GF-D8 (cell line): ENCODE measurements at regions not wholly inside any gene's neighbourhood (a gene's known extent, or its start where the extent isn't known, plus 50 kb on each side); places are given as distances from the start of the nearest gene placed in this dataset.
"Not testable (repeated sequence)": the region's sequence is repeated elsewhere in the genome, so short reads cannot be mapped to it uniquely, and the experiment has no call there.

ENCODE experiments used
- DNase-seq: peaks from one replicate; lab custom pipeline; 2025; lab: John Stamatoyannopoulos, UW

GRCh38 chr12:131634037-131634436 is 76.9 kb upstream of the SFSWAP start:
- no peak for DNase-seq

- DNase-seq: not testable (repeated sequence)
Observed at GRCh38 chr12:131635012-131635411, 75.9 kb upstream of the SFSWAP start.

- no peak for DNase-seq
Observed at GRCh38 chr12:131635491-131636122, 75.3 kb upstream of the SFSWAP start.

GRCh38 chr12:131636266-131636665 is 74.6 kb upstream of the SFSWAP start:
- DNase-seq: no peak

GRCh38 chr12:131636940-131637750 is 73.7 kb upstream of the SFSWAP start:
- DNase-seq: no peak

GRCh38 chr12:131637986-131638385 is 72.9 kb upstream of the SFSWAP start:
- no peak for DNase-seq

GRCh38 chr12:131639270-131639940 is 71.5 kb upstream of the SFSWAP start:
- DNase-seq: no peak

- no peak for DNase-seq
Observed at GRCh38 chr12:131640525-131640924, 70.4 kb upstream of the SFSWAP start.

GRCh38 chr12:131641315-131641714 is 69.6 kb upstream of the SFSWAP start:
- DNase-seq: no peak

- DNase-seq: no peak
Observed at GRCh38 chr12:131642101-131642540, 68.8 kb upstream of the SFSWAP start.

- no peak for DNase-seq
Observed at GRCh38 chr12:131642771-131643170, 68.1 kb upstream of the SFSWAP start.

GRCh38 chr12:131643631-131644452 is 67.0 kb upstream of the SFSWAP start:
- no peak for DNase-seq

- DNase-seq: no peak
Observed at GRCh38 chr12:131644481-131644880, 66.4 kb upstream of the SFSWAP start.

- not testable (repeated sequence) for DNase-seq
Observed at GRCh38 chr12:131644917-131645316, 66.0 kb upstream of the SFSWAP start.

- DNase-seq: not testable (repeated sequence)
Observed at GRCh38 chr12:131645557-131645956, 65.3 kb upstream of the SFSWAP start.

GRCh38 chr12:131646444-131646843 is 64.4 kb upstream of the SFSWAP start:
- not testable (repeated sequence) for DNase-seq

GRCh38 chr12:131647667-131648066 is 63.2 kb upstream of the SFSWAP start:
- no peak for DNase-seq

- DNase-seq: not testable (repeated sequence)
Observed at GRCh38 chr12:131655469-131656174, 55.3 kb upstream of the SFSWAP start.

GRCh38 chr12:131656796-131657195 is 54.1 kb upstream of the SFSWAP start:
- not testable (repeated sequence) for DNase-seq

GRCh38 chr12:131658605-131659004 is 52.3 kb upstream of the SFSWAP start:
- not testable (repeated sequence) for DNase-seq

GRCh38 chr12:131659484-131659883 is 51.4 kb upstream of the SFSWAP start:
- DNase-seq: not testable (repeated sequence)
